ENCODE measurements at regions not wholly inside any gene's neighbourhood (a gene's known extent, or its start where the extent isn't known, plus 50 kb on each side); places are given as distances from the start of the nearest gene placed in this dataset.

- DNase-seq (ENCODE audit: low read depth in 2 of 3, low spot score in 2 of 3), result no peak
Observed at GRCh38 chr22:47388331-47388730, 625.9 kb downstream of the TBC1D22A start.

GRCh38 chr22:47386812-47387510 is 624.5 kb downstream of the TBC1D22A start:
- DNase-seq (ENCODE audit: low read depth in 2 of 3, low spot score in 2 of 3), result no peak

GRCh38 chr22:47384977-47385376 is 622.5 kb downstream of the TBC1D22A start:
- no peak for DNase-seq (ENCODE audit: low read depth in 2 of 3, low spot score in 2 of 3)

- DNase-seq (ENCODE audit: low read depth in 2 of 3, low spot score in 2 of 3), result no peak
Observed at GRCh38 chr22:47382164-47382890, 619.9 kb downstream of the TBC1D22A start.

GRCh38 chr22:47381240-47381639 is 618.8 kb downstream of the TBC1D22A start:
- no peak for DNase-seq (ENCODE audit: low read depth in 2 of 3, low spot score in 2 of 3)

- no peak for DNase-seq (ENCODE audit: low read depth in 2 of 3, low spot score in 2 of 3)
Observed at GRCh38 chr22:47380692-47381091, 618.2 kb downstream of the TBC1D22A start.

- no peak for DNase-seq (ENCODE audit: low read depth in 2 of 3, low spot score in 2 of 3)
Observed at GRCh38 chr22:47379037-47379436, 616.6 kb downstream of the TBC1D22A start.

GRCh38 chr22:47377926-47378560 is 615.6 kb downstream of the TBC1D22A start:
- DNase-seq (ENCODE audit: low read depth in 2 of 3, low spot score in 2 of 3), result no peak

- DNase-seq (ENCODE audit: low read depth in 2 of 3, low spot score in 2 of 3), result no peak
Observed at GRCh38 chr22:47376901-47377505, 614.6 kb downstream of the TBC1D22A start.

- DNase-seq (ENCODE audit: low read depth in 2 of 3, low spot score in 2 of 3), result no peak
Observed at GRCh38 chr22:47376322-47376700, 613.9 kb downstream of the TBC1D22A start.

GRCh38 chr22:47375621-47376321 is 613.3 kb downstream of the TBC1D22A start:
- DNase-seq (ENCODE audit: low read depth in 2 of 3, low spot score in 2 of 3), result no peak

GRCh38 chr22:47374901-47375575 is 612.6 kb downstream of the TBC1D22A start:
- DNase-seq (ENCODE audit: low read depth in 2 of 3, low spot score in 2 of 3), result no peak

- DNase-seq (ENCODE audit: low read depth in 2 of 3, low spot score in 2 of 3), result no peak
Observed at GRCh38 chr22:47374273-47374771, 611.9 kb downstream of the TBC1D22A start.

GRCh38 chr22:47373648-47374272 is 611.3 kb downstream of the TBC1D22A start:
- DNase-seq (ENCODE audit: low read depth in 2 of 3, low spot score in 2 of 3), result no peak

GRCh38 chr22:47372596-47373385 is 610.3 kb downstream of the TBC1D22A start:
- DNase-seq (ENCODE audit: low read depth in 2 of 3, low spot score in 2 of 3), result no peak

- DNase-seq (ENCODE audit: low read depth in 2 of 3, low spot score in 2 of 3), result no peak
Observed at GRCh38 chr22:47372111-47372581, 609.7 kb downstream of the TBC1D22A start.

GRCh38 chr22:47371263-47372090 is 609.0 kb downstream of the TBC1D22A start:
- no peak for DNase-seq (ENCODE audit: low read depth in 2 of 3, low spot score in 2 of 3)

Measured in hematopoietic multipotent progenitor cell (in vitro differentiated cells).